DND-41 (cell line): ENCODE measurements at regions not wholly inside any gene's neighbourhood (a gene's known extent, or its start where the extent isn't known, plus 50 kb on each side); places are given as distances from the start of the nearest gene placed in this dataset.

Experiments
- CTCF ChIP-seq: IDR thresholded peaks from 2 replicates; pipeline ENCODE4 v1.5.1; 2012; ENCODE audit warnings: borderline replicate concordance, low read length, moderate library complexity, mild to moderate bottlenecking; ENCODE audit not compliant: poor library complexity, severe bottlenecking; ENCODE audit errors: extremely low read depth
- EZH2 ChIP-seq: IDR thresholded peaks from 3 replicates; pipeline ENCODE4 v1.6.1; 2012; ENCODE audit warnings: borderline replicate concordance, low read depth, mild to moderate bottlenecking, moderate library complexity, low read length, inconsistent platforms; ENCODE audit not compliant: severe bottlenecking

GRCh38 chr9:80382211-80382891, 810.6 kb downstream of the TLE4 start:
- TF ChIP-seq CTCF, result no peak
- no peak for TF ChIP-seq EZH2
